Smooth muscle cell of the brain vasculature (primary cell): ENCODE measurements at regions not wholly inside any gene's neighbourhood (a gene's known extent, or its start where the extent isn't known, plus 50 kb on each side); places are given as distances from the start of the nearest gene placed in this dataset.
"Not testable (repeated sequence)": the region's sequence is repeated elsewhere in the genome, so short reads cannot be mapped to it uniquely, and the experiment has no call there.

Experiments used
- DNase-seq: peaks from one replicate; pipeline ENCODE4 v3.0.0-alpha.2; 2012; ENCODE audit warnings: low read depth, low spot score

- no peak for DNase-seq
Observed at GRCh38 chr6:6748001-6748400, 159.5 kb downstream of the LY86 start.

GRCh38 chr6:6749702-6750491, 161.4 kb downstream of the LY86 start:
- DNase-seq, result peak; percentile 32

GRCh38 chr6:6750594-6751265, 162.2 kb downstream of the LY86 start:
- DNase-seq, result no peak

GRCh38 chr6:6751266-6751596, 162.7 kb downstream of the LY86 start:
- DNase-seq, result no peak

GRCh38 chr6:6751619-6752023, 163.1 kb downstream of the LY86 start:
- DNase-seq, result no peak

GRCh38 chr6:6752129-6752528, 163.6 kb downstream of the LY86 start:
- DNase-seq, result no peak

GRCh38 chr6:6753301-6753700, 164.8 kb downstream of the LY86 start:
- DNase-seq, result no peak

GRCh38 chr6:6756526-6756925, 168.0 kb downstream of the LY86 start:
- no peak for DNase-seq

- DNase-seq, result no peak
Observed at GRCh38 chr6:6758546-6758914, 170.0 kb downstream of the LY86 start.

GRCh38 chr6:6758915-6759654, 170.6 kb downstream of the LY86 start:
- DNase-seq, result peak; percentile 37

- DNase-seq, result no peak
Observed at GRCh38 chr6:6760002-6760401, 171.5 kb downstream of the LY86 start.

- not testable (repeated sequence) for DNase-seq
Observed at GRCh38 chr6:6762566-6762965, 174.0 kb downstream of the LY86 start.

- DNase-seq, result no peak
Observed at GRCh38 chr6:6764764-6765434, 176.4 kb downstream of the LY86 start.

- DNase-seq, result no peak
Observed at GRCh38 chr6:6766230-6766905, 177.8 kb downstream of the LY86 start.

- no peak for DNase-seq
Observed at GRCh38 chr6:6769466-6769865, 180.9 kb downstream of the LY86 start.

GRCh38 chr6:6771224-6771945, 182.9 kb downstream of the LY86 start:
- no peak for DNase-seq

- no peak for DNase-seq
Observed at GRCh38 chr6:6771964-6772363, 183.4 kb downstream of the LY86 start.

GRCh38 chr6:6772751-6773150, 184.2 kb downstream of the LY86 start:
- DNase-seq, result no peak

- no peak for DNase-seq
Observed at GRCh38 chr6:6775074-6775473, 186.6 kb downstream of the LY86 start.

GRCh38 chr6:6780231-6780630, 191.7 kb downstream of the LY86 start:
- DNase-seq, result no peak
